ENCODE measurements at regions not wholly inside any gene's neighbourhood (a gene's known extent, or its start where the extent isn't known, plus 50 kb on each side); places are given as distances from the start of the nearest gene placed in this dataset.

- H3K79me2 ChIP-seq (ENCODE audit: control insufficient read depth, insufficient read depth, low read length) = no peaks in the 10 kb centered on the region
- no peak overlapping the region for H3K4me3 ChIP-seq (replicated peaks in 1 of 3; ENCODE audit: insufficient read depth in 1 of 3, low read depth in 1 of 3, low read length in 3 of 3)
- intact Hi-C loops (cut with micrococcal nuclease) = no loop called here
- no peak overlapping the region for H3K9ac ChIP-seq (replicated peaks; ENCODE audit: extremely low read depth, insufficient read depth, low read length)
- H3K4me2 ChIP-seq (ENCODE audit: insufficient read depth, low read length) = no peak overlapping the region
- dilution Hi-C loops (cut with MboI; ENCODE audit: extremely low pct_ligation_motif_present, low sequenced_read_pairs) = no loop called here
- H4K20me1 ChIP-seq (replicated peaks; ENCODE audit: control insufficient read depth, extremely low read depth, insufficient read depth, low read length) = no peaks in the 10 kb centered on the region
- no peak for DNase-seq (ENCODE audit: low read depth, low spot score)
- no peak overlapping the region for H3K27ac ChIP-seq (ENCODE audit: insufficient read depth, low read depth, low read length)
- ChIA-PET CTCF (no interaction called here), POLR2A (no interaction called here)
- TF ChIP-seq FOS (IDR thresholded peaks at IDR 0.05; ENCODE audit: borderline replicate concordance, insufficient read depth, low read length) = no peak
- BruUV-seq (replicated peaks) = no TSS peak
- no peak for FAIRE-seq
- H3K4me1 ChIP-seq (ENCODE audit: control insufficient read depth, extremely low read depth, insufficient read depth, low read length) = no peaks in the 10 kb centered on the region
- H3K36me3 ChIP-seq (ENCODE audit: control insufficient read depth in 2 of 2, extremely low read depth in 1 of 2, insufficient read depth in 2 of 2, low read length in 2 of 2) = no peaks in the 10 kb centered on the region
- no peak overlapping the region for H2AFZ ChIP-seq (ENCODE audit: low read depth, low read length)
- no peaks in the 10 kb centered on the region for H3K9me3 ChIP-seq (replicated peaks; ENCODE audit: control insufficient read depth, insufficient read depth, low read length)
- no peaks in the 10 kb centered on the region for H3K9me1 ChIP-seq (replicated peaks; ENCODE audit: control insufficient read depth, extremely low read depth, insufficient read depth, low read length)
- no peaks in the 10 kb centered on the region for H3K27me3 ChIP-seq (ENCODE audit: control insufficient read depth in 2 of 2, insufficient read depth in 2 of 2, low read length in 2 of 2)
These were observed 322.0 kb upstream of the LCORL start for GRCh38 chr4:18343581-18343980.

GRCh38 chr4:18342847-18343246 is 321.3 kb upstream of the LCORL start:
- intact Hi-C loops (cut with micrococcal nuclease) = no loop called here
- H3K4me3 ChIP-seq (replicated peaks in 1 of 3; ENCODE audit: insufficient read depth in 1 of 3, low read depth in 1 of 3, low read length in 3 of 3) = no peak overlapping the region
- no peak overlapping the region for H3K27ac ChIP-seq (ENCODE audit: insufficient read depth, low read depth, low read length)
- H3K36me3 ChIP-seq (ENCODE audit: control insufficient read depth in 2 of 2, extremely low read depth in 1 of 2, insufficient read depth in 2 of 2, low read length in 2 of 2) = no peaks in the 10 kb centered on the region
- H3K79me2 ChIP-seq (ENCODE audit: control insufficient read depth, insufficient read depth, low read length) = no peaks in the 10 kb centered on the region
- no peaks in the 10 kb centered on the region for H4K20me1 ChIP-seq (replicated peaks; ENCODE audit: control insufficient read depth, extremely low read depth, insufficient read depth, low read length)
- no peaks in the 10 kb centered on the region for H3K4me1 ChIP-seq (ENCODE audit: control insufficient read depth, extremely low read depth, insufficient read depth, low read length)
- H2AFZ ChIP-seq (ENCODE audit: low read depth, low read length) = no peak overlapping the region
- no peaks in the 10 kb centered on the region for H3K27me3 ChIP-seq (ENCODE audit: control insufficient read depth in 2 of 2, insufficient read depth in 2 of 2, low read length in 2 of 2)
- no peak for DNase-seq (ENCODE audit: low read depth, low spot score)
- POLR2A ChIA-PET = no interaction called here
- no peaks in the 10 kb centered on the region for H3K9me1 ChIP-seq (replicated peaks; ENCODE audit: control insufficient read depth, extremely low read depth, insufficient read depth, low read length)
- dilution Hi-C loops (cut with MboI; ENCODE audit: extremely low pct_ligation_motif_present, low sequenced_read_pairs) = no loop called here
- CTCF ChIA-PET = no interaction called here
- no peak overlapping the region for H3K9ac ChIP-seq (replicated peaks; ENCODE audit: extremely low read depth, insufficient read depth, low read length)
- TF ChIP-seq MYC (IDR thresholded peaks at IDR 0.05; ENCODE audit: low read depth, low read length) = no peak
- no peak for TF ChIP-seq FOS (IDR thresholded peaks at IDR 0.05; ENCODE audit: borderline replicate concordance, insufficient read depth, low read length)
- no peak for TF ChIP-seq EZH2 (IDR thresholded peaks at IDR 0.05; ENCODE audit: borderline replicate concordance, low read depth, low read length, severe bottlenecking)
- no peak for TF ChIP-seq JUN (IDR thresholded peaks at IDR 0.05; ENCODE audit: borderline replicate concordance, insufficient read depth, insufficient read length, low read depth)
- TF ChIP-seq CTCF (IDR thresholded peaks at IDR 0.05; ENCODE audit: extremely low read depth in 1 of 2, insufficient read depth in 1 of 2, low read depth in 1 of 2, low read length in 2 of 2) = no peak
- TF ChIP-seq POLR2A (IDR thresholded peaks at IDR 0.05; ENCODE audit: low read depth, low read length) = no peak
- TF ChIP-seq MAX (IDR thresholded peaks at IDR 0.05; ENCODE audit: insufficient read depth, insufficient read length) = no peak
- FAIRE-seq = no peak
- no TSS peak for BruUV-seq (replicated peaks)
- H3K9me3 ChIP-seq (replicated peaks; ENCODE audit: control insufficient read depth, insufficient read depth, low read length) = no peaks in the 10 kb centered on the region
- H3K4me2 ChIP-seq (ENCODE audit: insufficient read depth, low read length) = no peak overlapping the region

Data from endothelial cell of umbilical vein (primary cell).